GM19025 (cell line): ENCODE measurements at regions not wholly inside any gene's neighbourhood (a gene's known extent, or its start where the extent isn't known, plus 50 kb on each side); places are given as distances from the start of the nearest gene placed in this dataset.
A peak's percentile ranks its signal among the peaks of the same experiment; 100 is the strongest.
"Not testable (repeated sequence)": the region's sequence is repeated elsewhere in the genome, so short reads cannot be mapped to it uniquely, and the experiment has no call there.

Source experiments
- ATAC-seq: cut with Tn5 transposase; IDR thresholded peaks from one replicate; pipeline ENCODE4 v1.9.1; 2021; ENCODE audit warnings: mild to moderate bottlenecking, low read depth, moderate library complexity; ENCODE audit not compliant: unreplicated experiment

DNA sequence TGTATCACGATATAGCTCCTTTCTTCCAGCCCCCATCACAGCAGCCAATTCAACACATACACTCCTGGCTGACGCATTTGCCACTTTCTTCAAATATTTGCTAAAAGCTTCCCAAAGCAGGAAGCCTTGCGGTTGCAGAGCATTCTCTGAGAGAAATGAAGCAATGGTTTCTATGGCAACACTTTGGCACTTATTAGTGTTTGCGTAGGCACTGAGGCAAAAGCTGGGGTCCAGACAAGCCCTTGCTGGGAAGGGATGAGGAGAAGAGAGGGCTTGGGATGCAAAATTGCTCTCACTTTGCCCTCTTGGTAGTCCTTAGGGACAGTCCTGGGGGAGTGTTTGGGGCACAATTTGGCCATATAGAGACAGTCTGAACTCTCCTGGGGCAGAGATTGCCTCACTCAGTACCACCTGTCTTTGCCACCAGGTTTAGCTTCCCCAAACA, 55.0 kb upstream of the PAK3 start:
- ATAC-seq: peak; percentile 59

DNA sequence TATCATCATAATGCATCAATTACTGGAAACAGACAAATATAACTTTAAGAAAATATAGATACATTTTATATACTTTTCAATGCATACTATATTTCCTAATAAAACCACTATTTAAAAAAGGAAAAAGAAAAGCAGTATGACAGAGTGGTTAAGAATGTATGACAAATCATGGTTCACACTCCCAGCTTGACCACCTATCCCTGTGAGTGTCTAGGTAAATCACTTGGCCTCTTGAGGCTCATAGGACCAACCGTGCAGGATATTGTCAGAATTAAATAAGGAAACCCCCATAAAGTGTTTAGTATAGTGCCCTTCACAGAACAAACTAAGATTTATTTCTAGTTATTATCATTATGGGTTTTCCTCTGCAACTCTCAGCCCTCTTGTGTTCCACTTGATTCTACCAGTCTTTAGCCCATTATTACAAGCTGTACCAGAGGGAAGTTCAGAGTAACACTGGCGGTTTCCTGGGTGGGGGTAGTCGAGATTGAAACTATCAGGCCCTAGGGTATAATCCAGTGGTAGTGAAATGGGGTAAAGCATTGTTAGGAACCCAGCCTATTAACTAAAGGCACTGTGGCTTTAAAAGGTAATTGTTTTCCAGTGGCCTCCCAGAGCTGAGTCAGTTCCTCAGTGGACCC, 55.5 kb upstream of the PAK3 start:
- ATAC-seq: peak; percentile 44

GRCh38 chrX:111039606-111040005, 56.4 kb upstream of the PAK3 start:
- no peak for ATAC-seq

GRCh38 chrX:111035991-111036390, 60.0 kb upstream of the PAK3 start:
- ATAC-seq: no peak

- no peak for ATAC-seq
These were observed 60.7 kb upstream of the PAK3 start for GRCh38 chrX:111035256-111035655.

DNA sequence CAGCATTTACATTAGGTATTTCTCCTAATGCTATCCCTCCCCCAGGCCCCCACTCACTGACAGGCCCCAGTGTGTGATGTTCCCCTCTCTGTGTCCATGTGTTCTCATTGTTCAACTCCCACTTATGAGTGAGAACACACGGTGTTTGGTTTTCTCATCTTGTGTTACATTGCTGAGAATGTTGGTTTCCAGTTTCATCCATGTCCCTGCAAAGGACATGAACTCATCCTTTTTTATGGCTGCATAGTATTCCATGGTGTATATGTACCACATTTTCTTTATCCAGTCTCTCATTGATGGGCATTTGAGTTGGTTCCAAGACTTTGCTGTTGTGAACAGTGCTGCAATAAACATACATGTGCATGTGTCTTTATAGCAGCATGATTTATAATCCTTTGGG, 73.0 kb upstream of the PAK3 start:
- ATAC-seq: not testable (repeated sequence)

DNA sequence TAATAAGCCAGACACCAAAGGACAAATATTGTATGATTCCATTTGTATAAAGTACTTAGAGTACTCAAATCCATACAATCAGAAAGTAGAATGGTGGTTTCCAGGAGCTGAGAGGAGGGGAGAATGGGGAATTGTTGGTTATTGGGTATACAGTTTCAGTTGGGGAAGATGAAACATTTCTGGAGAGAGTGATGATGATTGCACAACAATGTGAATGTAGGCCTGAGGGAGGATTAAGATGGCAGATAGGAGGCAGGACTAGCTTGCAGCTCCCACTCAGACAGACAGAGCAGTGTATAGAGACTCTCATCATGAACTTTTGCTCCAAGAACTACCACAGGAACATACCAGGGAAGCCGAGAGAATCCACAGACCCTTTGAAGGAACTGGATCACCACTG, 75.7 kb upstream of the PAK3 start:
- no peak for ATAC-seq

DNA sequence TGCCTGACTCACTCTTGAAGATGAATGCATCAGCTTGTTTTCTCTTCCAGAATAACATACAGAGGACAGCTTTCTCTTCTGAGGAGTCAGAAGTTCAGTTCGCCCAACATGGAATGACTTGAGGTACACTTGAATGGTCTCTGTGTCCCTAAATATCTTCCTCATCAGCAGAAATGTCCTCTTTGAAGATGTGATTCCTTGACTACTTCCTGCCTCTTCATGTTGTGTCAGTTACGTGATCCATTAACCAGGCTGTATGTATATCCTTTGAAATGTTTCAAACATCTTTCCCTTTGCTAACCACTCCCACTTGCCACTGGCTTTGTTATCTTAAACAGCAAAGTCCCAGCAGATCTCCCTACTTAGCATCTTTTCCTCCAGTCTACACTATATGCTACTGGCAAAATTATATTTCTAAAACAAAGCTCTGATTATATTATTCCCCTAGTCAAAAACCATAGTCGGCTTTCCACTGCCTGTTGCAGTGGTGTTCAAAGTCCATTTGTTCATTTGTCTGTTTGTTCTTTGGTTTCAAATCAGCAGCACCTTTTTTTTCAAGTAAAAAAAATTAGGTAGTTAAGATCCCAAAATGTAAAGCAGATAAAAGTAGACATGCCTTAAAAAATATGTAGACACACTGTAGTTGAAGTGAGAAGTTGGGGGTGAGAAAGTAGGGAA, 82.1 kb upstream of the PAK3 start:
- no peak for ATAC-seq

DNA sequence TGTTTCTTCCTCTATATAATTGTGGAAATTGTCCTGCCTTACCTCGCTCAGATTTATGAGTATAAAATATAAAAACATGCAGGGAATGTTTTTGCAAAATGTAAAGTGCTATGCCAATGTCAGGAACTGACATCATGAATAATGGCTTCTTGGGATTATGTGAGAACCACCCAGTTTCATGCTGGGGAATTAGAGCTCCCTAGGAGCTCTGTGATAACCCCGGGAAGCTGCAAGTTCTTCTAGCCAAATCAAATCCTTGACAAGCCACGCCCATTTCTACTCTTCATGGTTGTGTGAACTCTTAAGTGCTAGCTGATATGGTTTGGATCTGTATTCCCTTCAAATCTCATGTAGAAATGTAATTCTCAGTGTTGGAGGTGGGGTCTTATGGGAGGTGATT, 85.9 kb upstream of the PAK3 start:
- ATAC-seq: no peak

GRCh38 chrX:111009256-111009655, 86.7 kb upstream of the PAK3 start:
- ATAC-seq: no peak

GRCh38 chrX:111008126-111008525, 87.9 kb upstream of the PAK3 start:
- ATAC-seq: no peak

- no peak for ATAC-seq
These were observed 88.8 kb upstream of the PAK3 start for GRCh38 chrX:111007238-111007637.

GRCh38 chrX:111006116-111006515, 89.9 kb upstream of the PAK3 start:
- no peak for ATAC-seq

DNA sequence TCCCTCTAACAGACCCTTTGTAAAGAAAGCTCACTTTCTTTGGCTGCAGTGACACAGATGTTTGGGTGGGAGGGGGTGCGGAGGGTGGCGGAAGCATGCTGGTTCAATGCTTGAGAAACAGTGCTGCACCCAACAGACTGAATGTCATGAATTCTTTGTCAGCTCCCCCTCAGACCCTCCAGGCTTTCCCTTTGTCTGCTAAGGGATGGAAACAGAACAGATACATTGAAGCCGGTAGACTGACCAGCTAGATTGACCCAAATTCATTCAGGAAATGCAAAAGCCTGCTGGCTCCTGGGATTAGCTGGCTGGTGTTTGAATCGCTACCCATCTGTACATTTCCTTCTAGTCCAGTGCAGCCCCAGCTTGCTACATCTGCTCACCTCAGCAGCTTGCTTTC, 90.8 kb upstream of the PAK3 start:
- no peak for ATAC-seq

GRCh38 chrX:111003118-111003517, 92.9 kb upstream of the PAK3 start:
- no peak for ATAC-seq

DNA sequence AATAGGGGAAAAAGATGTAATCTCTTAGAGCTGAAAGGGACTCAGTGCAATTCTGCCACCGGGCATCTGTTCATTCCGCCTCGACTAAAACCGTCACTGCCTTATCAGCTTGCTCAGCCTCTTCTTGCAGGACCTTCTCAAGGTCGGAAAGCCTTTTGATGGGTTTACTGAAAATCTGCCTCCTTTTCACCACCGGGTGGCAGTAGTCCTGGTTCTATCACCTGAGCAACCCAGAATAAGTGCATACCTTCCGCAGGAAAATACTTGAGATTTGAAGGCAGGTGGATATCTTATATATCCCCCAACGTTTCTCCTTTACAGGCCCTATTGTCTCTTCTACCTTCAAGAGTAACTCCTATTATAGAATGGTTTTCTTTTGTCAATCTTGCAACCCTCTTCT, 103.4 kb upstream of the PAK3 start:
- no peak for ATAC-seq

GRCh38 chrX:110989869-110990268, 106.1 kb upstream of the PAK3 start:
- ATAC-seq: no peak

DNA sequence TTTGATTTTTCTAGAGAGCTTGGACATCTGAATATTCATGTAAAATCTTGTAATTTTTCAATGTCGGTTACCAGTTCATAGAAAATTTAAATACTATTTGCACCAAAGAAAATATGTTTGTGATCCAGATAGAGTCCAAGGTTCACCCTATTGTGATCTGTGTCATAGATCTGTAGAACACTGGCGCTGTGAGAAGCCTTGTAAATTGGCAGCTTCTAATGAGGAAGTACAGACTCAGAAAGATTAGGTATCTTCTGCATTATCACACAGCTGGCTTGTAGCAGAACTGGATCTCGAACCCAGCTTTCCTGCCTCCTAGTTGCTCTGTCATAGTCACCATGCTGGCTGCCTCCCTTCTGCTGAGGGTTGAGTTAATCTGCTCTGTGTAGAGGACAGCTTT, 106.5 kb upstream of the PAK3 start:
- ATAC-seq: no peak

GRCh38 chrX:110987292-110987691, 108.7 kb upstream of the PAK3 start:
- ATAC-seq: no peak

DNA sequence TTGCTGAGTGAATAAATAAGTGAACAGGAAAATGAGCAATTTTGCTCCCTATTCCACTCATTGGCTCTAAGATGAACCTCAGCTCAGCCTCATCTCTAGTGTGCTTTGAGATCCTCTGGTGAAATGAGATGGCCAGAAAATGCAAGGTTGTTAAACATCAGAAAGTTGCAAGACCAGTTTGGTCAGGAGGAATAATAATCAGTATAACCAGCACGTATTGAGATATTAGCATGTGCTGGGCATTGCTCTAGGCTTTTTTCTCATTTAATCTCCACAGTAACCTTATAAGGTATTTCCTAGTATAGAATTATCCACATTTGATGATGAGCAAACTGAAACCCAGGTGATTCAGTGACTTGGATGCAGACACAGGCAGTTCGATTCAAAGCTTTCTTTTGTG, 110.5 kb upstream of the PAK3 start:
- ATAC-seq: no peak

DNA sequence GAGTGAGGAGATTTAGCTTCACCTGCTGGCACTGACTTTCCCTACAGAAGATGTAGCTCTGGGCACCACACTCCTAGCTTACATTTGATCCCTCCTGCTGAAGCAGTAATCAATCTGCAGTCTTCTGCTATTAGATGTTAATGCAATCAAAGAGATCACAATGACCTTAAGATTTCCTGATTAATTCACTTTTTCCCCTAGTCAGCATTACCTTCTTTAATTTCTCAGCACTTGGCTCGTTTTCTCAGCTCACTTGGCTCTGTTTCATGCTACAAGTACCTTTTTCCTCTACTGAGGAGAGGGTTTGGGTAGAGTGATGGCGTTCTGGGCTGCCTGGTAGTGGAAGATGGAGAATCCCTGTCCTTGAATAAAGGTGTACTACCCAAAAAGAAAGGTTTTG, 113.0 kb upstream of the PAK3 start:
- no peak for ATAC-seq

DNA sequence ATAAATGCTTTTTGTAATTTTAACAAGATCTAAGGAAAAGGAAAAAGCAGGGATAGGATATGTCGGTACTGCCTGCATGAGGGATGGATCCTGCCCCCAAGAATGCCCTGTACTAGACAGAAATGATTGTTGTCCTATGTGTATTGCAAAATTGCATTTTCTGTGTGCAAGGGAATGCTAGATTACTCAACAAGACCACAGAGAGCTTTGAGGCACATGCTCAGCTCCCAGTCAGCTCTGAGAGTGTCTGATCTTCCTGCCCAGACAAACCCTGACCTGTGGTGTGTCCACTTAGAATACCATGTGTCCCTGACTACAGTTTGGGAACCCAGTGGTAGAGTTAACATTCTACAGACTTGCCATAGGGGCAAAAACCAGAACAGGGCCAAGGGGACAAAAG, 129.2 kb upstream of the PAK3 start:
- no peak for ATAC-seq

DNA sequence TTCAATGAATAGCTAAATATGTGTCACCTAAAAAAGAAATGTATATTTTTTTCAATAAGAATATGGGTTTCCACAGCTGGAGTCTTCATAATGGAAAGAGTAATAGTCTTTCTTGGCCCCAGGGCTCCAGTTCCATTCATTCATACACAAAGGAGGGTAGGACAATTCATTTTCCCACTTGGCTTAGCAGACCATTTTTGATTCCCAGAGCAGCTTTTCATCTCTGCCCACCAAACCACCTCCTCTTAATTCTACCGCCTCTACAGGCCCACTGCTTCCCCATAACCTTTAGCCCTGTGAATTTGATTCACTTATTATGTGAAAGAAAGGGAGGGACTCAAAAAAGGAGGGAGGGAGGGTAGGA, 129.9 kb upstream of the PAK3 start:
- no peak for ATAC-seq
